Parathyroid adenoma (tissue), 2 donors: ENCODE measurements at regions not wholly inside any gene's neighbourhood (a gene's known extent, or its start where the extent isn't known, plus 50 kb on each side); places are given as distances from the start of the nearest gene placed in this dataset.
A peak's percentile ranks its signal among the peaks of the same experiment; 100 is the strongest.

Source experiments
- H2AFZ ChIP-seq: fragments of 300-600 bp; sonication (generic); one replicate; pipeline ENCODE4 v1.7.0; 2017; ENCODE audit warnings: antibody characterized with exemption, mild to moderate bottlenecking
- H3K27ac ChIP-seq: fragments of 300-600 bp; sonication (generic); one replicate; pipeline ENCODE4 v1.7.0; 2017
- H3K27me3 ChIP-seq: fragments of 300-600 bp; sonication (generic); one replicate; pipeline ENCODE4 v1.7.0; 2017; ENCODE audit warnings: low read length; ENCODE audit not compliant: control insufficient read depth, insufficient read depth
- H3K36me3 ChIP-seq: fragments of 300-600 bp; sonication (generic); one replicate; pipeline ENCODE4 v1.7.0; 2017; ENCODE audit warnings: low read length; ENCODE audit not compliant: control insufficient read depth, insufficient read depth
- H3K4me1 ChIP-seq: fragments of 300-600 bp; sonication (generic); one replicate; pipeline ENCODE4 v1.7.0; 2017; ENCODE audit warnings: control low read depth
- H3K4me2 ChIP-seq: fragments of 300-600 bp; sonication (generic); one replicate; pipeline ENCODE4 v1.7.0; 2017; ENCODE audit warnings: low read length
- H3K4me3 ChIP-seq: fragments of 300-600 bp; sonication (generic); one replicate; pipeline ENCODE4 v1.7.0; 2017; ENCODE audit warnings: low read depth, low read length
- H3K79me2 ChIP-seq: fragments of 300-600 bp; sonication (generic); one replicate; pipeline ENCODE4 v1.7.0; 2017; ENCODE audit warnings: control low read depth
- H3K9ac ChIP-seq: fragments of 300-600 bp; sonication (generic); one replicate; pipeline ENCODE4 v1.7.0; 2017; ENCODE audit warnings: mild to moderate bottlenecking
- H3K9me3 ChIP-seq: fragments of 300-600 bp; sonication (generic); one replicate; pipeline ENCODE4 v1.7.0; 2017; ENCODE audit warnings: low read length; ENCODE audit not compliant: control insufficient read depth
- CTCF ChIP-seq: fragments of 300-600 bp; sonication (generic); IDR thresholded peaks from one replicate; pipeline ENCODE4 v1.7.0; 2017; ENCODE audit warnings: antibody characterized with exemption, mild to moderate bottlenecking
- donor health status: primary hyperparathyroidism.

GRCh38 chr1:55282058-55282457 lies 66.9 kb upstream of the USP24 start:
- no peak overlapping the region for H3K27ac ChIP-seq

DNA sequence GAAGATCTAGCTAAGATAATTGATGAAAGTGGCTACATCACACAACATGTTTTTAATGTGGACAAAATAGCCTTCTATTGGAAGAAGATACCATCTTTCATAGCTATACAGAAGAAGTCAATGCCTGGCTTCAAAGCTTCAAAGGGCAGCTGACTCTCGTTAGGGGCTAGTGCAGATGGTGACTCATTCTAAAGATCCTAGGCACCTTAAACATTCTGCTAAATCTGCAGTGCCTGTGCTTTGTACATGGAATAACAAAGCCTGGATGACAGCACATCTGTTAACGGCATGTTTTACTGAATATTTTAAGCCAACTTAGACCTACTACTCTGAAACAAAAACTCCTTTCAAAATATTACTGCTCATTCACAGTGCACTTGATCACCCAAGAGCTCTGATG lies 65.6 kb upstream of the USP24 start:
- Histone ChIP-seq H3K9ac (no peak overlapping the region), H3K4me2 (no peak overlapping the region), H3K9me3 (no peaks in the 10 kb centered on the region), H3K4me1 (no peaks in the 10 kb centered on the region), H2AFZ (no peak overlapping the region), H3K79me2 (no peaks in the 10 kb centered on the region), H3K4me3 (no peak overlapping the region), H3K36me3 (no peaks in the 10 kb centered on the region), H3K27ac (no peak overlapping the region), H3K27me3 (no peaks in the 10 kb centered on the region)
- TF ChIP-seq CTCF, result no peak

More at GRCh38 chr1:55282058-55282457, 66.9 kb upstream of the USP24 start:
- TF ChIP-seq CTCF, result no peak
- no peak overlapping the region for H3K4me2 ChIP-seq
- no peaks in the 10 kb centered on the region for H3K27me3 ChIP-seq
- H3K9me3 ChIP-seq, result no peaks in the 10 kb centered on the region
- no peaks in the 10 kb centered on the region for H3K36me3 ChIP-seq
- H2AFZ ChIP-seq, result no peak overlapping the region
- no peaks in the 10 kb centered on the region for H3K79me2 ChIP-seq
- H3K4me1 ChIP-seq, result no peaks in the 10 kb centered on the region
- no peak overlapping the region for H3K4me3 ChIP-seq
- no peak overlapping the region for H3K9ac ChIP-seq

DNA sequence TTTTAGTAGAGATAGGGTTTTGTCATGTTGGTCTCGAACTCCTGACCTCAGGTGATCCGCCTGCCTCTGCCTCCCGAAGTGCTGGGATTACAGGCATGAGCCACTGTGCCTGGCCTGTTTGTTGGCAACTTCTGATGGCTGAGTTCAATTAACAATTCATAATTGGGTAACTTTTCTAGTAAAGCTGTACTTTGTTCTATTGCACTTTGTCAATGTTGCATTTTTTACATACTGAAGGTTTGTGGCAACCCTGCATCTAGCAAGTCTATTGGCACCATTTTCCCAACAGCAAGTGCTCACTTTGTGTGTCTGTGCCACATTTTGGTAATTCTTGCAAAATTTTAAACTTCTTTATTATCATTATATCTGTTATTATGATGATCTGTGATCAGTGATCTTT lies 64.5 kb upstream of the USP24 start:
- Histone ChIP-seq H3K27me3 (no peaks in the 10 kb centered on the region), H3K27ac (no peak overlapping the region), H2AFZ (no peak overlapping the region), H3K9me3 (no peaks in the 10 kb centered on the region), H3K79me2 (no peaks in the 10 kb centered on the region), H3K36me3 (no peaks in the 10 kb centered on the region), H3K9ac (no peak overlapping the region), H3K4me1 (no peaks in the 10 kb centered on the region), H3K4me3 (no peak overlapping the region), H3K4me2 (no peak overlapping the region)
- no peak for TF ChIP-seq CTCF

DNA sequence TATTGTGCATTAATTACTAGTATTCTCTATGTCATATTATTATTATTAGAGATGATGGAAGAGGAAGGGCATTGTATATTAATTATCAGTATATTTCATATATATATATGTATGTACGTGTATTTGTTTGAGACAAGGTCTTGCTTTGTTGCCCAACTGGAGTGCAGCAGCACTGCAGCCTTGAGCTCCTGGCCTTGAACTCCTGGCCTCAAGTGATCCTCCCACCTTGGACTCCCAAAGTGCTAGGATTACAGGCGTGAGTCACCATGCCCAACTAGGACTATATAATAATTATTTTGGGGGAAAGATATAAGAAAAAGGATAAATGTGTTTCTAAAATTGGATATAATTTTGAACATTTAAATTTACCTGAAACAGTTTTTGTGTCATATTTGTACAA lies 63.2 kb upstream of the USP24 start:
- no peak for TF ChIP-seq CTCF
- Histone ChIP-seq H3K4me3 (no peak overlapping the region), H3K27me3 (no peaks in the 10 kb centered on the region), H3K9ac (no peak overlapping the region), H3K4me2 (no peak overlapping the region), H3K27ac (no peak overlapping the region), H2AFZ (no peak overlapping the region), H3K4me1 (no peaks in the 10 kb centered on the region), H3K9me3 (no peaks in the 10 kb centered on the region), H3K79me2 (no peaks in the 10 kb centered on the region), H3K36me3 (no peaks in the 10 kb centered on the region)

DNA sequence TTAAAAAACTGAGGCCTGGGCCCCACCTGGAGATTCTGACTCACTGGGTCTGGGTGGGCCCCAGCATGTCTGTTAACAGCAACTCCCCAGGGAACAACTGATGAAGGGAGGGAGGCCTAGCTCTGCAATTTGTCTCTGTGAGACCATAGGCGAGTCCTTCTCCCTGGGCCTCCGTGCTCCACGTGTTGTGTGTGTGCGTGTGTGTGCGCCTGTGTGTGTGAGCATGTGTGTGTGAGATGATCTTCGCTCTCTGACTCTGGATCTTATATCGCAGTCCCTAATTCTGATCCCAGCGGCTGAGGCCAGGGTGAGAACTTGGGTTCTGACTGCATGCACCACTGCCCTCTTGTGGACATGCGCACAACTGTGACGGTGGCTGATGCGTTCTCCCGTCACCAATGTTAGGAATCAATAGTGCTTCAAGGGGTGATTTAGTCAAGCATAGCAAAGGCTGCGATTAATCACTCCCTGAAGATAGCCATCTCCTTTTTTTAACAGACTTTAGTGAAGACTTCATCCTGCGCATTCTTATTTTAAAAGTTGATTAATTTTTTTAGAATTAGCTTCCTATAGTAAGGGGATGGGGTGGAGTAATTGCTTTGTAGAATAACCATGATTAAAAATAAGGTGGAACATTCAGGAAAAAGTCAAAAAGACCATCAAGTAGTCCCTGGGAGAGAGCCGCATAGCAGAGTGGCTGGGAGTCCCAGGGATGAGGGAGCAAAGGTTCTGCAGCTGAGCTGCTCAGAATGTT lies 62.4 kb upstream of the USP24 start:
- Histone ChIP-seq H3K79me2 (no peaks in the 10 kb centered on the region), H3K4me3 (no peak overlapping the region), H3K9ac (no peak overlapping the region), H3K27me3 (no peaks in the 10 kb centered on the region), H3K4me2 (no peak overlapping the region), H3K27ac (no peak overlapping the region), H3K9me3 (no peaks in the 10 kb centered on the region), H3K36me3 (no peaks in the 10 kb centered on the region), H3K4me1 (no peaks in the 10 kb centered on the region), H2AFZ (no peak overlapping the region)
- peak; percentile 64 for TF ChIP-seq CTCF
